Neuronal stem cell (in vitro differentiated cells): ENCODE measurements at regions not wholly inside any gene's neighbourhood (a gene's known extent, or its start where the extent isn't known, plus 50 kb on each side); places are given as distances from the start of the nearest gene placed in this dataset.

Source experiments
- DNase-seq: peaks from one replicate; pipeline ENCODE4 v3.0.0-alpha.2; 2013; ENCODE audit warnings: low spot score
- H2AFZ ChIP-seq: one replicate; pipeline ENCODE4 v1.6.1; 2013; ENCODE audit warnings: mild to moderate bottlenecking, low read length, inconsistent platforms
- H2AK5ac ChIP-seq: 2 replicates; pipeline ENCODE4 v1.6.1; 2013; ENCODE audit warnings: low read depth, mild to moderate bottlenecking, inconsistent platforms, low read length, moderate library complexity, mixed read lengths
- H2BK120ac ChIP-seq: 2 replicates; pipeline ENCODE4 v1.6.1; 2013; ENCODE audit warnings: low read depth, mild to moderate bottlenecking, inconsistent platforms, low read length, moderate library complexity, mixed read lengths
- H2BK12ac ChIP-seq: one replicate; pipeline ENCODE4 v1.6.1; 2013; ENCODE audit warnings: low read length, inconsistent platforms
- H2BK15ac ChIP-seq: 2 replicates; pipeline ENCODE4 v1.6.1; 2013; ENCODE audit warnings: mild to moderate bottlenecking, low read length, inconsistent platforms, mixed read lengths
- H2BK5ac ChIP-seq: one replicate; pipeline ENCODE4 v1.6.1; 2013; ENCODE audit warnings: inconsistent platforms, mild to moderate bottlenecking, low read length, moderate library complexity
- H3K14ac ChIP-seq: one replicate; pipeline ENCODE4 v1.6.1; 2013; ENCODE audit warnings: low read length, inconsistent platforms
- H3K18ac ChIP-seq: 2 replicates; pipeline ENCODE4 v1.6.1; 2013; ENCODE audit warnings: low read length, inconsistent platforms
- H3K23ac ChIP-seq: 2 replicates; pipeline ENCODE4 v1.6.1; 2013; ENCODE audit warnings: low read depth, mild to moderate bottlenecking, mixed read lengths, low read length, inconsistent platforms; ENCODE audit not compliant: poor library complexity
- H3K27ac ChIP-seq: replicated peaks from 3 replicates; pipeline ENCODE4 v1.5.1; 2013; ENCODE audit warnings: low read length, inconsistent platforms
- H3K27me3 ChIP-seq, 3 experiments: 2 replicates each; pipeline ENCODE4 v1.6.1; 2013; ENCODE audit warnings: low read length in 3 of 3, mild to moderate bottlenecking in 2 of 3, inconsistent platforms in 1 of 3, low read depth in 1 of 3, mixed read lengths in 1 of 3, moderate library complexity in 1 of 3; ENCODE audit not compliant: control insufficient read depth in 3 of 3, insufficient read depth in 3 of 3
- H3K36me3 ChIP-seq, 2 donors: replicated peaks in 1 of 2; 2 replicates each; pipeline ENCODE4 v1.6.1; 2013; ENCODE audit warnings: low read length in 2 of 2; ENCODE audit not compliant: control insufficient read depth in 2 of 2, insufficient read depth in 2 of 2
- H3K4ac ChIP-seq: 2 replicates; pipeline ENCODE4 v1.6.1; 2013; ENCODE audit warnings: inconsistent platforms, mild to moderate bottlenecking, low read length, moderate library complexity
- H3K4me1 ChIP-seq, 2 donors: 1 replicate in 1 of 2; 2 replicates in 1 of 2; pipeline ENCODE4 v1.6.1; 2013; ENCODE audit warnings: low read length in 2 of 2, low read depth in 1 of 2; ENCODE audit not compliant: control insufficient read depth in 2 of 2, insufficient read depth in 1 of 2
- H3K4me2 ChIP-seq: one replicate; pipeline ENCODE4 v1.6.1; 2013; ENCODE audit warnings: mild to moderate bottlenecking, low read length, inconsistent platforms; ENCODE audit not compliant: insufficient read depth, poor library complexity, severe bottlenecking
- H3K4me3 ChIP-seq, 2 donors: 2 replicates each; pipeline ENCODE4 v1.5.1; 2013; ENCODE audit warnings: low read length in 2 of 2, mild to moderate bottlenecking in 2 of 2, inconsistent platforms in 1 of 2, moderate library complexity in 1 of 2
- H3K79me1 ChIP-seq: one replicate; pipeline ENCODE4 v1.6.1; 2013; ENCODE audit warnings: low read depth, mild to moderate bottlenecking, inconsistent platforms, low read length, moderate library complexity
- H3K9ac ChIP-seq: one replicate; pipeline ENCODE4 v1.6.1; 2013; ENCODE audit warnings: mild to moderate bottlenecking, low read depth, low read length, inconsistent platforms; ENCODE audit not compliant: poor library complexity
- H3K9me3 ChIP-seq, 2 donors: replicated peaks in 1 of 2; 2 replicates each; pipeline versions ENCODE3 to v1.6.1; 2013; ENCODE audit warnings: low read length in 2 of 2, mild to moderate bottlenecking in 2 of 2, inconsistent platforms in 1 of 2, low read depth in 1 of 2, mixed read lengths in 1 of 2, moderate library complexity in 1 of 2; ENCODE audit not compliant: control insufficient read depth in 2 of 2, insufficient read depth in 1 of 2
- H4K8ac ChIP-seq: one replicate; pipeline ENCODE4 v1.6.1; 2013; ENCODE audit warnings: low read depth, mild to moderate bottlenecking, inconsistent platforms, low read length, moderate library complexity
- H4K91ac ChIP-seq: one replicate; pipeline ENCODE4 v1.6.1; 2013; ENCODE audit warnings: low read length, low read depth, mild to moderate bottlenecking, inconsistent platforms; ENCODE audit not compliant: poor library complexity
- WGBS, 2 donors: extraction: QIAGEN DNeasy Blood & Tissue Kit; methylation state at CpG; one replicate each; pipeline ENCODE4 v1.1.7; 2013; ENCODE audit warnings: missing lambda C conversion rate in 2 of 2, mixed read lengths in 1 of 2; ENCODE audit not compliant: insufficient read length in 2 of 2, insufficient replicate concordance in 1 of 2; ENCODE audit errors: extremely low coverage in 2 of 2; 5-methylcytosine and 5-hydroxymethylcytosine counted together

- Histone ChIP-seq H3K4me1 (peaks cover 0 to 2% of the 10 kb centered on the region in 2 donors), H2AK5ac (no peak overlapping the region), H3K4me2 (no peak overlapping the region), H3K4ac (no peak overlapping the region), H3K36me3 (no peaks in the 10 kb centered on the region), H3K79me1 (no peaks in the 10 kb centered on the region), H2AFZ (no peak overlapping the region), H2BK15ac (no peak overlapping the region), H3K9me3 (no peaks in the 10 kb centered on the region), H2BK12ac (no peak overlapping the region), H3K9ac (no peak overlapping the region), H3K14ac (no peak overlapping the region), H2BK120ac (no peak overlapping the region), H4K91ac (no peak overlapping the region), H3K4me3 (no peak overlapping the region), H3K23ac (no peak overlapping the region), H3K18ac (no peak overlapping the region), H3K27me3 (no peaks in the 10 kb centered on the region), H2BK5ac (no peak overlapping the region), H3K27ac (no peak overlapping the region), H4K8ac (no peak overlapping the region)
- DNase-seq, result no peak
- no CpG with 5 or more reads among the region's 3 CpGs for WGBS, 2 donors
These were observed 499.9 kb upstream of the AADAT start for GRCh38 chr4:170589597-170590191.

- peaks cover 0 to 3% of the 10 kb centered on the region in 2 donors for H3K4me1 ChIP-seq
- H3K79me1 ChIP-seq, result no peaks in the 10 kb centered on the region
- H4K91ac ChIP-seq, result no peak overlapping the region
- DNase-seq, result no peak
- H2BK120ac ChIP-seq, result no peak overlapping the region
- H4K8ac ChIP-seq, result no peak overlapping the region
- no CpG with 5 or more reads among the region's 5 CpGs for WGBS, 2 donors
- no peaks in the 10 kb centered on the region for H3K27me3 ChIP-seq
- H3K9me3 ChIP-seq, result no peaks in the 10 kb centered on the region
- no peak overlapping the region for H2BK12ac ChIP-seq
- H3K23ac ChIP-seq, result no peak overlapping the region
- no peak overlapping the region for H3K4me2 ChIP-seq
- no peak overlapping the region for H3K27ac ChIP-seq
- H2AK5ac ChIP-seq, result no peak overlapping the region
- no peak overlapping the region for H3K4me3 ChIP-seq
- H2BK5ac ChIP-seq, result no peak overlapping the region
- H3K4ac ChIP-seq, result no peak overlapping the region
- H3K14ac ChIP-seq, result no peak overlapping the region
- no peaks in the 10 kb centered on the region for H3K36me3 ChIP-seq
- H3K18ac ChIP-seq, result no peak overlapping the region
- H3K9ac ChIP-seq, result no peak overlapping the region
- H2AFZ ChIP-seq, result no peak overlapping the region
- H2BK15ac ChIP-seq, result no peak overlapping the region
These were observed 492.2 kb upstream of the AADAT start for GRCh38 chr4:170581969-170582368.

DNA sequence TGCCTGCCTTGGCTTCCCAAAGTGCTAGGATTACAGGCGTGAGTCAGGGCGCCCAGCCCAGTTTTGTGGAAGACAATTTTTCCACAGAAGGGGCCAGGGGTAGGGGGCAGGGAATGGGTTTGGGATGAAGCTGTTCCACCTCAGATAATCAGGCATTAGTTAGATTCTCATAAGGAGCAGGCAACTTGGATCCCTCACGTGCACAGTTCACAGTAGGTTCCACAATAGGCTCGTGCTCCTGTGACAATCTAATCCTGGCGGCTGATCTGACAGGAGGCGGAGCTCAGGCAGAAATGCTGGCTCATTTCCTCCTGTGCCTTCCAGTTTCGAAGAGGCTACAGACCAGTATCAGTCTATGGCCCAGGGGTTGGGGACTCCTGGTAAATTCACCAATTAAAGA, 491.6 kb upstream of the AADAT start:
- no peaks in the 10 kb centered on the region for H3K79me1 ChIP-seq
- H2AFZ ChIP-seq, result no peak overlapping the region
- WGBS, 2 donors, result no CpG with 5 or more reads among the region's 7 CpGs
- no peak for DNase-seq
- H2BK120ac ChIP-seq, result no peak overlapping the region
- peaks cover 0 to 3% of the 10 kb centered on the region in 2 donors for H3K4me1 ChIP-seq
- H2BK15ac ChIP-seq, result no peak overlapping the region
- no peak overlapping the region for H3K4me2 ChIP-seq
- no peak overlapping the region for H3K4me3 ChIP-seq
- H2AK5ac ChIP-seq, result no peak overlapping the region
- no peak overlapping the region for H2BK12ac ChIP-seq
- H3K27me3 ChIP-seq, result no peaks in the 10 kb centered on the region
- no peaks in the 10 kb centered on the region for H3K9me3 ChIP-seq
- H3K23ac ChIP-seq, result no peak overlapping the region
- H3K36me3 ChIP-seq, result no peaks in the 10 kb centered on the region
- H3K18ac ChIP-seq, result no peak overlapping the region
- no peak overlapping the region for H3K9ac ChIP-seq
- H3K14ac ChIP-seq, result no peak overlapping the region
- no peak overlapping the region for H3K4ac ChIP-seq
- no peak overlapping the region for H2BK5ac ChIP-seq
- H4K8ac ChIP-seq, result no peak overlapping the region
- H3K27ac ChIP-seq, result no peak overlapping the region
- no peak overlapping the region for H4K91ac ChIP-seq

- Histone ChIP-seq H3K18ac (no peak overlapping the region), H3K4ac (no peak overlapping the region), H3K9me3 (no peaks in the 10 kb centered on the region), H3K4me2 (no peak overlapping the region), H2BK120ac (no peak overlapping the region), H2AK5ac (no peak overlapping the region), H3K4me3 (no peak overlapping the region), H3K14ac (no peak overlapping the region), H3K36me3 (no peaks in the 10 kb centered on the region), H2BK15ac (no peak overlapping the region), H3K27me3 (no peaks in the 10 kb centered on the region), H3K23ac (no peak overlapping the region), H3K79me1 (no peaks in the 10 kb centered on the region), H2BK12ac (no peak overlapping the region), H2AFZ (no peak overlapping the region), H3K27ac (no peak overlapping the region), H2BK5ac (no peak overlapping the region), H4K91ac (no peak overlapping the region), H4K8ac (no peak overlapping the region), H3K9ac (no peak overlapping the region), H3K4me1 (peaks cover 0 to 3% of the 10 kb centered on the region in 2 donors)
- no CpG with 5 or more reads among the region's 2 CpGs for WGBS, 2 donors
- DNase-seq, result no peak
These were observed 490.9 kb upstream of the AADAT start for GRCh38 chr4:170580651-170581050.
